HFF-Myc (cell line): ENCODE measurements at regions not wholly inside any gene's neighbourhood (a gene's known extent, or its start where the extent isn't known, plus 50 kb on each side); places are given as distances from the start of the nearest gene placed in this dataset.

Experiments used
- DNase-seq: peaks from one replicate; pipeline ENCODE4 v3.0.0-alpha.2; 2011; ENCODE audit warnings: low read depth; ENCODE audit errors: extremely low read depth
- H3K4me3 ChIP-seq: replicated peaks from 2 replicates; pipeline ENCODE4 v1.5.1; 2011; ENCODE audit warnings: low read depth, mild to moderate bottlenecking, control low read depth, low read length
- CTCF ChIP-seq: IDR thresholded peaks from 2 replicates; pipeline ENCODE4 v1.5.1; 2012; ENCODE audit warnings: mild to moderate bottlenecking, low read depth, low read length, control low read depth; ENCODE audit errors: missing control alignments

GRCh38 chr2:12168791-12169388 lies 422.5 kb downstream of the LPIN1 start:
- DNase-seq, result no peak
- no peak overlapping the region for H3K4me3 ChIP-seq
- no peak for TF ChIP-seq CTCF

GRCh38 chr2:12169721-12170120 lies 423.3 kb downstream of the LPIN1 start:
- no peak overlapping the region for H3K4me3 ChIP-seq
- DNase-seq, result no peak
- TF ChIP-seq CTCF, result no peak

- no peak overlapping the region for H3K4me3 ChIP-seq
- no peak for DNase-seq
- no peak for TF ChIP-seq CTCF
Observed at GRCh38 chr2:12170121-12170520, 423.7 kb downstream of the LPIN1 start.

- H3K4me3 ChIP-seq, result no peak overlapping the region
- DNase-seq, result no peak
- TF ChIP-seq CTCF, result peak; percentile 38
Observed at GRCh38 chr2:12173271-12173942, 427.0 kb downstream of the LPIN1 start.

- DNase-seq, result no peak
- H3K4me3 ChIP-seq, result no peak overlapping the region
- TF ChIP-seq CTCF, result no peak
Observed at GRCh38 chr2:12173943-12174340, 427.5 kb downstream of the LPIN1 start.

GRCh38 chr2:12175323-12175722 lies 428.9 kb downstream of the LPIN1 start:
- H3K4me3 ChIP-seq, result no peak overlapping the region
- DNase-seq, result no peak
- no peak for TF ChIP-seq CTCF
